ENCODE measurements at regions not wholly inside any gene's neighbourhood (a gene's known extent, or its start where the extent isn't known, plus 50 kb on each side); places are given as distances from the start of the nearest gene placed in this dataset.

DNA sequence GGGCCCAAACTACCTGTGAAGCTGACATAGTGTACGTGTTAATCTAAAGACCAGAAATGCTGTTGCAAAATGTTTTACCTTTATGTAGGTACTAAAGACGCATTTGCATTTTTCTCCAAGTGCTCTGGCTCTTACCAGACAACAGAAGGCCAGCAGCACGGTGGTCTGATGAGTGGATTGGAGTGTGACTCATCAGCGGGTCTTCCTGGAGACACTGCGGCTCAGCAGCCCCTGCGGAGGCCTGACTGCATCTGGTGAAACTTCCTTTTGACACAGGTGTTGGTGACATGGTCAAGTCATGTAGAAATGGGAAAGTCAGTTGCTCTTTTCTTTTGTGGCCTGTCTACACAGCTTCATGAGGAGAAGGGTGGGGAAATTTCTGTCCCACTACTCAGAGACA lies 723.6 kb downstream of the INHBA start:
- no peak for TF ChIP-seq CTCF (IDR thresholded peaks at IDR 0.05; ENCODE audit: low read depth, low read length, missing input control)
- TF ChIP-seq JUND (IDR thresholded peaks at IDR 0.05), result no peak
- no peak for TF ChIP-seq REST (IDR thresholded peaks at IDR 0.05)
- no peak for TF ChIP-seq SP1 (IDR thresholded peaks at IDR 0.05)
- TF ChIP-seq RXRA (IDR thresholded peaks at IDR 0.05), result no peak
- no peak for TF ChIP-seq YY1 (IDR thresholded peaks at IDR 0.05)
- TF ChIP-seq, protein P1, sequence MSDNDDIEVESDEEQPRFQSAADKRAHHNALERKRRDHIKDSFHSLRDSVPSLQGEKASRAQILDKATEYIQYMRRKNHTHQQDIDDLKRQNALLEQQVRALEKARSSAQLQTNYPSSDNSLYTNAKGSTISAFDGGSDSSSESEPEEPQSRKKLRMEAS (IDR thresholded peaks at IDR 0.05), result no peak
- no peak for TF ChIP-seq TAF1 (conservative IDR thresholded peaks at IDR 0.05)

All from liver (tissue), 3 donors.